Left colon (tissue), 2 donors: ENCODE measurements at regions not wholly inside any gene's neighbourhood (a gene's known extent, or its start where the extent isn't known, plus 50 kb on each side); places are given as distances from the start of the nearest gene placed in this dataset.

Experiments
- ATAC-seq: fragments of 200-7000 bp; cut with Tn5 transposase; one replicate; pipeline ENCODE4 v1.9.1; 2020; ENCODE audit warnings: mild to moderate bottlenecking, moderate library complexity
- DNase-seq, 2 donors: peaks; one replicate each; pipeline ENCODE4 v3.0.0-alpha.2; 2020
- intact Hi-C, 2 donors: fragments of 100-400 bp; cut with DNase I in 1 of 2; cut with micrococcal nuclease in 1 of 2; formaldehyde crosslinking; loops; one replicate each; pipeline versions ENCODE4 v1.11.2 to v1.14.0; 2022; cut with DNase I, micrococcal nuclease
- microRNA-seq, 2 donors: library from miRNA; unstranded; fragments of <30 nt; microRNA quantifications; one replicate each; pipeline versions ENCODE4 v1.1.0 to v1.2.0, GENCODE V29; 2020
- donor health status: DM: no; HTN: no; CAD: no.
- donor health status: DM: yes; HTN: yes; CAD: no.

DNA sequence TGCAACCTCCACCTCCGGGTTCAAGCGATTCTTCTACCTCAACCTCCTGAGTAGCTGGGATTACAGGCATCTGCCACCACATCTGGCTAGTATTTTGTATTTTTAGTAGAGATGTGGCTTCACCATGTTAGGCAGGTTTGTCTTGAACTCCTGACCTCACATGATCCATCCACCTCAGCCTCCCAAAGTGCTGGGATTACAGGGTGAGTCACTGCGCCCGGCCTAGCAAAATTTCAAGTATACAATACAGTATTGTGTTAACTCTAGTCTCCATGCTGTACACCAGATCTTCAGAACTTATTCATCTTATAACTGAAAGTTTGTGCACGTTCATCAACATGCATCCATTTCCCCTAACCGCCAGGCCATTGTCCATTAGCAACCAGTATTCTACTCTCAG, 115.1 kb upstream of the MDGA2 start:
- DNase-seq (no peak), ATAC-seq (no peak)
- intact Hi-C loops, result no loop called here

- intact Hi-C loops, result no loop called here
- ATAC-seq (no peak), DNase-seq (no peak)
Measured at GRCh38 chr14:47785058-47785457, 109.7 kb upstream of the MDGA2 start.

DNA sequence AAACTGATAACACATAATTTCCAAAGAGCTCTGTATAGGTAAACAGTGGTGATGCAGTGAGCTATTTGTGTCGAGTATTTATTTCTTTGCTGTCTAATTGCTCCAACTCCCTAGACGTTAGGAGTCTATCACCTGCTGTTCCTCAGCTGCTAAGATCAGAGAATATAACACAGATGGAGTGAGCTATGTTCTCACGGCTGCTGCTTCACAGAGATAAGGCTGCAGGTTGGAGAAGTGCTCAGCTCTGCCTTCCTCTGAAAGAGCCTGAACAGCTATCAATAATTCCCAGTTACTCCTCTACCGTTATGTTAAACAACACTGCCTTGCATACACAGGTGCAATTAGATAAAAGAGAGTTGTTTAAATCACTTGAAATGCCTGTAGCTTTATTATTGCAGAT, 103.2 kb upstream of the MDGA2 start:
- ATAC-seq (no peak), DNase-seq (no peak)
- intact Hi-C loops, result no loop called here

- ATAC-seq (no peak), DNase-seq (no peak)
- intact Hi-C loops, result no loop called here
Measured at GRCh38 chr14:47772652-47773051, 97.2 kb upstream of the MDGA2 start.

DNA sequence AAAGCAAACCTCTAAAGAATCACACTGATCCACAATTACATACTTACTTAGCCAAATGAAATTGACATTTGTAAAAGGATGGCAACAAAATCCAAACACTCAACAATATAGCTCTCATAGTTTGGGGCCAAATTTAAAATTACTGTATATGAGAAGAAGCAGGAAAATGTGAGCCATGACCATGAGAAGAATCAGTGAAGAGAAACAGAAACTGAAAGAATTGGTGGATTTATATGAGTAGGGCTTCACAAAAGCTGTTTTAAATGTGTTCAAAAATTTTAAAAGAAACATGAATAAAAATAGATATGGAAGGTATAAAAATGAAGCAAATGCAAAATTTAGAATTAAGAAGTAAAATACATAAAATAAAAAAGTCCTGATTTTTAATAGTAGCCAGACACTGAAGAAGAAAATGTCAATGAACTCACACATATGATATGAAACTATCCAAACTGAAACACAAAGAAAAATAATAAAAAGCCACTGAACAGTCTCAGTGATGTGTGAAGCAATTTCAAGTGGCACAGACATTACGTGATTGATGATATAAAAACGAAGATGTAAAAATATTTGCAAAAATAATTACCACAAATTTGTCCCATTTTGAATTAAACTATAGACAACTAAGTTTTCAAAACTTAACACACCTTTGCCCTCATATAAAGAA, 87.9 kb upstream of the MDGA2 start:
- intact Hi-C loops, result no loop called here
- ATAC-seq, result no peak

DNA sequence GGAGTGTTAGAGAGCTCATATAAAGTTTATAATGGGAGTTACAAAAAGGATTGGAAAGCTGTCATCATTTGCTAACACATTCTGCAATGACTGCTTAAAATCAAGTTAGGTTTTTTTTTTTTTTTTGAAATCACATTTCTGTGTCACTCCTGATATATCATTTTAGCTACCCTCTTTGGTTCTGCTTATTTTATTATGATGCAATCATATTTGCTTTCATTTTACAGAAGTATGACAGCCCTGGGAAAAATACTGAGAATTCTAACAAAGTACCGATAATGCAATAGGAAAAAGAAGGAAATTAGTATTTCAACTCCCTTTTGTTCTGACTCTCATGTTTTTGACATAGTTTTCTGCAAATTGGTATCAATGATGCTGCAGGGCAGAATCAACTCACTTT, 71.6 kb upstream of the MDGA2 start:
- ATAC-seq (no peak), DNase-seq (no peak)
- intact Hi-C loops, result no loop called here

More for the DNA sequence above, 87.9 kb upstream of the MDGA2 start:
- DNase-seq, result no peak

- ATAC-seq, result no peak
- intact Hi-C loops, result no loop called here
Measured at GRCh38 chr14:47744155-47744554, 68.8 kb upstream of the MDGA2 start.

DNA sequence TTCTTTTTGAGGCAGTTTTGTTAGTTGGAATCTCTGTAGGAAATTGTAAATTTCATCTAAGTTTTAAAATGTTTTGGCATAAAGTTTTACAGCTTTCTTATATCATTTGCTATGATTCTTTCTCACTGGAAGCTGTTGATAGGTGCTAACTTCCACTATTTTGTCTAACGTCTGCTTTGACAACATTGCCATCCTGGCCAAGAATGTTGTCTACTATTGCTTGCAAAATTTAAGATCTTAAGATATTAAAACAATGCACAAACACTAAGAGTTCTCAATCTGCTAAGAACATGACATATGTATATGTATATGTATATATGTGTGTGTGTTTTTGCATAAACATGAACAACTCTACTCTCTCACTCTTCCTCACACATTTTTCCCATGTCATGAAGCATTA, 64.1 kb upstream of the MDGA2 start:
- ATAC-seq (no peak), DNase-seq (no peak)
- intact Hi-C loops, result no loop called here

More at GRCh38 chr14:47744155-47744554, 68.8 kb upstream of the MDGA2 start:
- no peak for DNase-seq

GRCh38 chr14:47730296-47730695, 54.9 kb upstream of the MDGA2 start:
- intact Hi-C loops, result no loop called here
- no peak for DNase-seq
- ATAC-seq, result no peak

Small RNAs in the stretch of these regions (microRNA-seq; reads per million reads assigned to microRNA genes)
- gene MIR548Y, result 0 reads per million in 2 donors
